ENCODE measurements at regions not wholly inside any gene's neighbourhood (a gene's known extent, or its start where the extent isn't known, plus 50 kb on each side); places are given as distances from the start of the nearest gene placed in this dataset.

GRCh38 chr1:36533897-36534296 lies 51.2 kb upstream of the CSF3R start:
- TF ChIP-seq USF2 (IDR thresholded peaks at IDR 0.05; ENCODE audit: low read depth, low read length) (no peak), ELK1 (IDR thresholded peaks at IDR 0.05; ENCODE audit: borderline replicate concordance, low read depth, low read length) (no peak), CHD1 (IDR thresholded peaks at IDR 0.05; ENCODE audit: low read depth, low read length) (no peak), FOS (IDR thresholded peaks at IDR 0.05; ENCODE audit: low read depth, low read length) (no peak), CTCF (conservative IDR thresholded peaks at IDR 0.05; ENCODE audit: low read depth, low read length) (no peak), RCOR1 (IDR thresholded peaks at IDR 0.05; ENCODE audit: insufficient replicate concordance, low read length) (no peak), BHLHE40 (IDR thresholded peaks at IDR 0.05; ENCODE audit: low read depth, low read length) (no peak), MXI1 (IDR thresholded peaks at IDR 0.05; ENCODE audit: borderline replicate concordance, low read depth, low read length) (no peak), SMC3 (IDR thresholded peaks at IDR 0.05; ENCODE audit: low read depth, low read length) (no peak), MAZ (IDR thresholded peaks at IDR 0.05; ENCODE audit: borderline replicate concordance, low read depth, low read length) (no peak), CEBPB (IDR thresholded peaks at IDR 0.05; ENCODE audit: low read depth, low read length) (no peak), RFX5 (IDR thresholded peaks at IDR 0.05; ENCODE audit: low read depth, low read length) (no peak), RAD21 (IDR thresholded peaks at IDR 0.05; ENCODE audit: low read length) (no peak), POLR2A (IDR thresholded peaks at IDR 0.05; ENCODE audit: low read depth, low read length) (no peak), MAFK (IDR thresholded peaks at IDR 0.05; ENCODE audit: low read depth, low read length) (no peak)
- Histone ChIP-seq H3K4me2 (ENCODE audit: low read depth, low read length) (no peak overlapping the region), H3K56ac (ENCODE audit: extremely low read depth, insufficient read depth, low read length) (no peak overlapping the region), H3K9me1 (ENCODE audit: insufficient read depth, low read length) (no peaks in the 10 kb centered on the region), H2BK15ac (ENCODE audit: low read depth, low read length) (no peak overlapping the region), H4K20me1 (ENCODE audit: insufficient read depth, low read length) (no peaks in the 10 kb centered on the region), H2AFZ (replicated peaks; ENCODE audit: low read length, poor library complexity) (no peak overlapping the region), H2BK120ac (ENCODE audit: low read depth, low read length) (no peak overlapping the region), H2AK9ac (replicated peaks; ENCODE audit: low read depth, low read length, poor library complexity) (no peak overlapping the region), H3K4ac (ENCODE audit: low read depth, low read length) (no peak overlapping the region), H3K79me1 (ENCODE audit: low read depth in 1 of 2, low read length in 2 of 2) (no peaks in the 10 kb centered on the region), H3K27ac (ENCODE audit: insufficient read depth, low read length) (no peak overlapping the region), H4K8ac (ENCODE audit: low read depth in 2 of 2, low read length in 2 of 2) (no peak overlapping the region), H3K18ac (ENCODE audit: low read depth, low read length) (no peak overlapping the region), H3K4me1 (ENCODE audit: control insufficient read depth, insufficient read depth, low read length) (no peaks in the 10 kb centered on the region), H3K23ac (ENCODE audit: low read depth, low read length) (no peak overlapping the region), H4K5ac (ENCODE audit: low read depth, low read length) (no peak overlapping the region), H3K4me3 (ENCODE audit: insufficient read depth, low read depth, low read length) (no peak overlapping the region), H2BK5ac (ENCODE audit: low read depth, low read length, poor library complexity, severe bottlenecking) (no peak overlapping the region), H3K36me3 (ENCODE audit: control insufficient read depth, insufficient read depth, low read length) (no peaks in the 10 kb centered on the region), H3K14ac (replicated peaks; ENCODE audit: low read depth, low read length) (no peak overlapping the region), H2BK20ac (ENCODE audit: low read depth, low read length) (no peak overlapping the region), H3K27me3 (ENCODE audit: control insufficient read depth, insufficient read depth, low read length) (peaks cover 2% of the 10 kb centered on the region; the same call in 1 of the 2 replicates), H2AK5ac (ENCODE audit: low read depth, low read length) (no peak overlapping the region), H4K91ac (ENCODE audit: insufficient read depth, low read depth, low read length) (no peak overlapping the region), H3K9ac (ENCODE audit: low read depth, low read length) (no peak overlapping the region), H3K9me3 (ENCODE audit: control insufficient read depth, insufficient read depth, low read length) (no peaks in the 10 kb centered on the region)
- CTCF ChIA-PET: interaction anchor here (1.5 kb wide), 1 partner anchor 18 kb away, joined by 6 read pairs; no protein-coding TSS in a partner anchor
- intact Hi-C loops (cut with micrococcal nuclease): no loop called here
- dilution Hi-C loops (cut with HindIII; ENCODE audit: low sequenced_read_pairs, unreplicated experiment): no loop called here
- POLR2A ChIA-PET (ENCODE audit: unreplicated experiment): no interaction called here
- in situ Hi-C loops (cut with MboI; ENCODE audit: low sequenced_read_pairs): no loop called here
- DNase-seq (no peak), ATAC-seq (ENCODE audit: low read depth) (no peak)
- no TSS peak for BruUV-seq (replicated peaks)
- WGBS, 2 experiments (ENCODE audit: extremely low coverage in 2 of 2, insufficient read length in 1 of 2): no CpG with 5 or more reads among the region's 4 CpGs

Data from IMR-90 (cell line).